Neural progenitor cell (in vitro differentiated cells): ENCODE measurements at regions not wholly inside any gene's neighbourhood (a gene's known extent, or its start where the extent isn't known, plus 50 kb on each side); places are given as distances from the start of the nearest gene placed in this dataset.

Source experiments
- DNase-seq: peaks from one replicate; pipeline ENCODE4 v3.0.0-alpha.2; 2016; ENCODE audit warnings: low spot score
- H2AFZ ChIP-seq: fragments of 200-600 bp; sonication (generic); replicated peaks from 2 replicates; pipeline ENCODE4 v1.6.1; 2016; ENCODE audit warnings: antibody characterized with exemption
- H3F3A ChIP-seq: fragments of 200-600 bp; sonication (generic); 2 replicates; pipeline ENCODE4 v1.6.1; 2016; ENCODE audit warnings: antibody characterized with exemption, low read depth
- H3K27ac ChIP-seq: fragments of 200-600 bp; sonication (generic); 2 replicates; pipeline ENCODE4 v1.5.1; 2016; ENCODE audit warnings: mild to moderate bottlenecking
- H3K27me3 ChIP-seq: fragments of 200-600 bp; sonication (generic); 2 replicates; pipeline ENCODE4 v1.6.1; 2016; ENCODE audit warnings: mild to moderate bottlenecking, moderate library complexity
- H3K36me3 ChIP-seq: fragments of 200-600 bp; sonication (generic); 2 replicates; pipeline ENCODE4 v1.5.1; 2016
- H3K4me1 ChIP-seq: fragments of 200-600 bp; sonication (generic); 2 replicates; pipeline ENCODE4 v1.6.1; 2016; ENCODE audit warnings: mixed run types
- H3K4me2 ChIP-seq: fragments of 200-600 bp; sonication (generic); 2 replicates; pipeline ENCODE4 v1.6.1; 2016
- H3K4me3 ChIP-seq: fragments of 200-600 bp; sonication (generic); 2 replicates; pipeline ENCODE4 v1.5.1; 2016
- H3K79me2 ChIP-seq: fragments of 200-600 bp; sonication (generic); 2 replicates; pipeline ENCODE4 v1.6.1; 2016; ENCODE audit warnings: low read depth
- H3K9ac ChIP-seq: fragments of 200-600 bp; sonication (generic); 2 replicates; pipeline ENCODE4 v1.6.1; 2016
- H3K9me3 ChIP-seq: fragments of 200-600 bp; sonication (generic); 2 replicates; pipeline ENCODE4 v1.5.1; 2016; ENCODE audit warnings: low read depth
- H4K20me1 ChIP-seq: fragments of 200-600 bp; sonication (generic); 2 replicates; pipeline ENCODE4 v1.6.1; 2016; ENCODE audit warnings: low read depth
- H3K27ac Mint-ChIP-seq: 3 replicates; pipeline ENCODE4 v1.8.0; 2021; ENCODE audit warnings: mixed read lengths
- H3K27me3 Mint-ChIP-seq: 2 replicates; pipeline ENCODE4 v1.8.0; 2022; ENCODE audit warnings: low read depth, mild to moderate bottlenecking, inconsistent platforms, moderate library complexity, mixed read lengths; ENCODE audit not compliant: insufficient read depth
- H3K36me3 Mint-ChIP-seq: 3 replicates; pipeline ENCODE4 v1.8.0; 2021; ENCODE audit warnings: mixed read lengths
- H3K4me1 Mint-ChIP-seq: 3 replicates; pipeline ENCODE4 v1.8.0; 2021; ENCODE audit warnings: mixed read lengths
- H3K4me3 Mint-ChIP-seq: 3 replicates; pipeline ENCODE4 v1.8.0; 2021; ENCODE audit warnings: mild to moderate bottlenecking, moderate library complexity, mixed read lengths
- H3K9me3 Mint-ChIP-seq: 3 replicates; pipeline ENCODE4 v1.8.0; 2020; ENCODE audit warnings: mixed read lengths
- EZH2 ChIP-seq: fragments of 200-600 bp; sonication (generic); IDR thresholded peaks from 2 replicates; pipeline ENCODE4 v1.6.1; 2017; ENCODE audit warnings: antibody characterized with exemption, mild to moderate bottlenecking, moderate library complexity
- EZH2phosphoT487 ChIP-seq: fragments of 200-600 bp; sonication (generic); IDR thresholded peaks from 2 replicates; pipeline ENCODE4 v1.6.1; 2017; ENCODE audit warnings: antibody characterized with exemption
- TF ChIP-seq, protein P1 (sequence below): fragments of 200-600 bp; sonication (generic); IDR thresholded peaks from 2 replicates; pipeline ENCODE4 v1.5.1; 2017; ENCODE audit warnings: antibody characterized with exemption, mild to moderate bottlenecking

DNA sequence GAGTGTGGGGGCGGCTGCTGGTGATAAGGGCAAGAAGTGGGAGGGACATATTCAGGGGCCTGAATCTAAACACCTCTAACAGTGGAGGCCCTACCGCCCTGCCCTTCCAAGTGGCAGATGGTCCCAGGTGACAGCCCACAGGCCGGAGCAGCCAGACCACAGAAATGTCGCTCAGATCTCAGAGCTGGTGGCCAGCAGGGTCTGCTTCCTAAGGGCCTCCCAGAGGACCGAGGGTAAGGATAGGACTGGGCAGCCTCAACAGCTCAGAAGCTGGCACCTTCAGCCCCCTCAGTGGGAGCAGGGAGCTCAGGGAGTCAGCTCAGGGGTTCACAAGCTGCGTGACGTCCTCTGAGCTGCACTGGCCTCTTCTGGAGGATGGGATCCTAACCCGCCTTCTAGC lies 201.8 kb upstream of the ZC3H12A start:
- Mint-ChIP-seq H3K27ac (no peak overlapping the region), H3K4me3 (no peak overlapping the region), H3K9me3 (no peaks in the 10 kb centered on the region), H3K4me1 (no peaks in the 10 kb centered on the region), H3K27me3 (peaks cover 3% of the 10 kb centered on the region), H3K36me3 (no peaks in the 10 kb centered on the region)
- Histone ChIP-seq H3K4me2 (no peak overlapping the region), H3K4me1 (no peaks in the 10 kb centered on the region), H2AFZ (no peak overlapping the region), H3K4me3 (no peak overlapping the region), H3K9ac (no peak overlapping the region), H4K20me1 (no peaks in the 10 kb centered on the region), H3K79me2 (no peaks in the 10 kb centered on the region), H3K9me3 (no peaks in the 10 kb centered on the region), H3F3A (no peaks in the 10 kb centered on the region), H3K36me3 (no peaks in the 10 kb centered on the region), H3K27me3 (no peaks in the 10 kb centered on the region), H3K27ac (no peak overlapping the region)
- no peak for DNase-seq
- no peak for TF ChIP-seq EZH2
- TF ChIP-seq, protein P1, sequence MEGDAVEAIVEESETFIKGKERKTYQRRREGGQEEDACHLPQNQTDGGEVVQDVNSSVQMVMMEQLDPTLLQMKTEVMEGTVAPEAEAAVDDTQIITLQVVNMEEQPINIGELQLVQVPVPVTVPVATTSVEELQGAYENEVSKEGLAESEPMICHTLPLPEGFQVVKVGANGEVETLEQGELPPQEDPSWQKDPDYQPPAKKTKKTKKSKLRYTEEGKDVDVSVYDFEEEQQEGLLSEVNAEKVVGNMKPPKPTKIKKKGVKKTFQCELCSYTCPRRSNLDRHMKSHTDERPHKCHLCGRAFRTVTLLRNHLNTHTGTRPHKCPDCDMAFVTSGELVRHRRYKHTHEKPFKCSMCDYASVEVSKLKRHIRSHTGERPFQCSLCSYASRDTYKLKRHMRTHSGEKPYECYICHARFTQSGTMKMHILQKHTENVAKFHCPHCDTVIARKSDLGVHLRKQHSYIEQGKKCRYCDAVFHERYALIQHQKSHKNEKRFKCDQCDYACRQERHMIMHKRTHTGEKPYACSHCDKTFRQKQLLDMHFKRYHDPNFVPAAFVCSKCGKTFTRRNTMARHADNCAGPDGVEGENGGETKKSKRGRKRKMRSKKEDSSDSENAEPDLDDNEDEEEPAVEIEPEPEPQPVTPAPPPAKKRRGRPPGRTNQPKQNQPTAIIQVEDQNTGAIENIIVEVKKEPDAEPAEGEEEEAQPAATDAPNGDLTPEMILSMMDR = no peak

GRCh38 chr1:37274486-37274885 lies 199.9 kb upstream of the ZC3H12A start:
- Mint-ChIP-seq H3K36me3 (no peaks in the 10 kb centered on the region), H3K4me1 (no peaks in the 10 kb centered on the region), H3K9me3 (peaks cover 2% of the 10 kb centered on the region), H3K4me3 (no peak overlapping the region), H3K27me3 (peaks cover 3% of the 10 kb centered on the region), H3K27ac (no peak overlapping the region)
- no peak overlapping the region for H3K4me3 ChIP-seq
- H4K20me1 ChIP-seq = no peaks in the 10 kb centered on the region
- no peak for DNase-seq
- no peak overlapping the region for H3K27ac ChIP-seq
- no peaks in the 10 kb centered on the region for H3K4me1 ChIP-seq
- H3K27me3 ChIP-seq = no peaks in the 10 kb centered on the region
- H3F3A ChIP-seq = no peaks in the 10 kb centered on the region
- no peaks in the 10 kb centered on the region for H3K36me3 ChIP-seq
- no peaks in the 10 kb centered on the region for H3K9me3 ChIP-seq
- H3K9ac ChIP-seq = no peak overlapping the region
- H3K4me2 ChIP-seq = no peak overlapping the region
- TF ChIP-seq EZH2 (no peak), EZH2phosphoT487 (no peak)
- TF ChIP-seq, protein P1 = no peak
- no peak overlapping the region for H2AFZ ChIP-seq
- no peaks in the 10 kb centered on the region for H3K79me2 ChIP-seq

GRCh38 chr1:37274938-37275631 lies 199.3 kb upstream of the ZC3H12A start:
- no peaks in the 10 kb centered on the region for H3F3A ChIP-seq
- H3K27me3 ChIP-seq = no peaks in the 10 kb centered on the region
- no peak overlapping the region for H3K9ac ChIP-seq
- Mint-ChIP-seq H3K9me3 (peaks cover 2% of the 10 kb centered on the region), H3K27me3 (peaks cover 2% of the 10 kb centered on the region), H3K4me3 (no peak overlapping the region), H3K27ac (no peak overlapping the region), H3K4me1 (no peaks in the 10 kb centered on the region), H3K36me3 (no peaks in the 10 kb centered on the region)
- H3K4me2 ChIP-seq = no peak overlapping the region
- H3K79me2 ChIP-seq = no peaks in the 10 kb centered on the region
- no peak overlapping the region for H3K4me3 ChIP-seq
- TF ChIP-seq EZH2phosphoT487 = no peak
- no peak for TF ChIP-seq EZH2
- TF ChIP-seq, protein P1 = no peak
- H2AFZ ChIP-seq = no peak overlapping the region
- H3K4me1 ChIP-seq = no peaks in the 10 kb centered on the region
- no peaks in the 10 kb centered on the region for H4K20me1 ChIP-seq
- no peaks in the 10 kb centered on the region for H3K9me3 ChIP-seq
- DNase-seq = peak; percentile 26
- H3K27ac ChIP-seq = no peak overlapping the region
- no peaks in the 10 kb centered on the region for H3K36me3 ChIP-seq
